SK-MEL-5 (cell line): ENCODE measurements at regions not wholly inside any gene's neighbourhood (a gene's known extent, or its start where the extent isn't known, plus 50 kb on each side); places are given as distances from the start of the nearest gene placed in this dataset.

Source experiments
- DNase-seq: peaks from one replicate; pipeline ENCODE4 v3.0.0-alpha.2; 2016; ENCODE audit warnings: low read depth, low spot score
- in situ Hi-C: cut with HindIII; loops from 2 replicates; pipeline ENCODE4 v1.10.0; 2016; ENCODE audit warnings: low sequenced_read_pairs, high pct_unique_total_duplicates, low pct_unique_long_range_greater_than_20kb

DNA sequence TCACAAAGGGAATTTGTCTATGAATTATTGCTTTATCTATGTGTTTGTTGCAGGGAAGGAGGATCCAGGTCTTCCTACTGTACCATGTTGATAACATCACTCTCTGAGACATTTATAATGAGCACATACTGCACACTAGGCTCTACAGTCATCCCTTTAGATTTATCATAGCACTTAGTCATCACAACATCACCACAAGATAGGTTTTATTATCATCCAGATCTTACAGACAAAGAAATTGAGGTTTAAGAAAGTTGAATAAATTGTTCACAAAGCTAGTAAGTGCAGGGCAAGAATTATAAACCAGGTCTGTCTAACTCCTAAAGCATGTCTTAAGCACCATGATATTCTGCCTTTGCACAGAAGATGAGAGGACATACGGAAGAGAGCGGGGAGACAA is 121.1 kb upstream of the ST6GALNAC5 start:
- DNase-seq: no peak
- in situ Hi-C loops: no loop called here

- in situ Hi-C loops: no loop called here
- no peak for DNase-seq
These were observed 112.5 kb upstream of the ST6GALNAC5 start for GRCh38 chr1:76754730-76755129.

GRCh38 chr1:76759171-76759860 is 108.0 kb upstream of the ST6GALNAC5 start:
- in situ Hi-C loops: no loop called here
- no peak for DNase-seq

DNA sequence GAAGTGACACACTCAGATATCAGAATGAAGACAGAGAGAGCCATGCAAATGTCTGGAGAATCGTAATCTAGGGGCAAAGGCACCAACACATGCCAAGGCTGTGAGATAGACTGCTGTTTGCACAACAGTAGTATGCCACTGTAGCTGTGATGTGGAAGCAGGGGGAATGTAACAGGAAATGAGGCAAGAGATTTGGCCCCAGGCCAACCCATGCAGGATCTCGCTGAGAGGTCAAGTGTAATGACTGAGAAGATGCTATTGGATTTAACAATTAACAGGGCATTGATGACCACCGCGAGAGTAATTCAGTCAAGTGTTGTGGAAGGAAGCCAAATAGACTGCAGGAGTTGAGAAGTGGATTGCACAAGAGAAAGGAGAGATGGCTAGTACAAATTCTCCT is 107.3 kb upstream of the ST6GALNAC5 start:
- in situ Hi-C loops: no loop called here
- peak; percentile 15 for DNase-seq

DNA sequence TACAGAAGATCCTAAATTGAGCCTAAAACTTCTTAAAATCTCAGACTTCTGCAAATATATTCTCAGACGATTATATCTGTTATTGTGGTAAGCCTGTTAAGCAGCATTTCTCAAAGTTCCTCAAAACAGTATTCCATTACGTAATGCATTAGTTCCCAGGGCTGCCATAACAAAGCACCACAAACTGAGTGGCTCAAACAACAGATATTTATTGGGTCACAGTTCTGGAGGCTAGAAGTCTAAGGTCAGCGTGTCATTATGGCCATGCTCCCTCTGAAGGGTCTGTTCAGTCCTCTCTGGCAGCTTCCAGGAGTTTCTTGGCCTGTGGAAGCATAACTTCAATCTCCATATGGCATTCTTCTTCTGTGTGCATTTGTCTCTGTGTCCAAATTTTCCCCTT is 103.5 kb upstream of the ST6GALNAC5 start:
- in situ Hi-C loops: no loop called here
- no peak for DNase-seq

- no peak for DNase-seq
- in situ Hi-C loops: no loop called here
These were observed 102.4 kb upstream of the ST6GALNAC5 start for GRCh38 chr1:76764638-76765454.

DNA sequence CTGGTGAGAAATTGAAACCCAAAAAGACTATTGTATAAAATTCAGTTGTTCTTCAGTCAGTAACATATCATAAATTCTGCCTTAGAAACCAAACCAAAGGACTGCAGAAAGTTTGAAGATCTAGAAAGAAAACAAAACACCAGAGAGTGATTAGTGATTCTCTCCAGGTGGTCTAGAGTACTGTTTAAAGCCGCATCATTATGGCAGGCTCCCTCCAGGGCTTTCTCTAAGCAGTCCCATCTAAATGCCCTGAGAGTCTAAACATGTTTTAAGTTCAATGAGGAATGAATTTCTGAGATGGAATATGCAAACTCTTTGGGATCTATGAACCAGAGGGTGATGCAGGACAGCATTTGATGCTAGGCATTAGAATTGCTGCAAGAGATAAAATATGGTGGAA is 100.9 kb upstream of the ST6GALNAC5 start:
- in situ Hi-C loops: no loop called here
- no peak for DNase-seq

GRCh38 chr1:76769911-76770310 is 97.4 kb upstream of the ST6GALNAC5 start:
- no peak for DNase-seq
- in situ Hi-C loops: no loop called here

- in situ Hi-C loops: no loop called here
These were observed 96.3 kb upstream of the ST6GALNAC5 start for GRCh38 chr1:76770979-76771378.

DNA sequence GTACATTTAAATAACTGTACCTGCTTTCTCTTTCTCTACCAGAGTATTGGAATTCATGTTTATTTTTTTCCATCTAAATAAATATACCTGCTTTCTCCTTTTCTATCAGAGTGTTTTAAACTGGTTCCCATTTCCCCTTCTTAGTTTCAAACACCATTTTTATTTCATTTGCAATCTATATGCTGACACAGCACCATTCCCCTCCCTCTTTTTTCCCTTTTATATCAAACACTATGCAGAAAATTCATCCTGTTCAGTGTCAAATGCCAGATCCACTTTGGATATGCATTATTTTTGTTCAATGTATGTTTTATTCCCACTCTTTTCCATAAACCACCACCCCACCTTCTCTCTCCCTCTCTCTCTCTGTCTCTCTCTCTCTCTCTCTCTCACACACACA is 85.8 kb upstream of the ST6GALNAC5 start:
- in situ Hi-C loops: no loop called here
- DNase-seq: no peak

More at GRCh38 chr1:76770979-76771378, 96.3 kb upstream of the ST6GALNAC5 start:
- no peak for DNase-seq

DNA sequence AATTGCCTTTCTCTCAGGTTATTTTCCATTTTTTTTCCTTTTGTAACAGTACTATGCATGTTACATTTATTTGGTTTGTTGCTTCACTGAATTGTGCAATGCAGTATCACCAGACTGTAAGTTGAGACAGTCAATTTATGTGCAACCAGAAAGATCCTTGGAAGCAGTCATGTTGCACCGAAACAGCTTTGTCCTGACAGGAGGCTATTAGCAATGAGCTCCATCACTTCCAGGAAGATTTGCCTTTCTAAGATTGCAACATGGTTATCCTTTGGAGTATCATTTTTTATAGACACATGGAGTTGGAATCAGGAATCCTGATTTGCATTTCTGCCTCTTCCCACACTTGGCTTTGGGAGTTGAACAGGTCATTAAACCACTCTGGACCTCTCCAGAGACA is 84.5 kb upstream of the ST6GALNAC5 start:
- in situ Hi-C loops: no loop called here
- no peak for DNase-seq

GRCh38 chr1:76784502-76784901 is 82.8 kb upstream of the ST6GALNAC5 start:
- in situ Hi-C loops: no loop called here

DNA sequence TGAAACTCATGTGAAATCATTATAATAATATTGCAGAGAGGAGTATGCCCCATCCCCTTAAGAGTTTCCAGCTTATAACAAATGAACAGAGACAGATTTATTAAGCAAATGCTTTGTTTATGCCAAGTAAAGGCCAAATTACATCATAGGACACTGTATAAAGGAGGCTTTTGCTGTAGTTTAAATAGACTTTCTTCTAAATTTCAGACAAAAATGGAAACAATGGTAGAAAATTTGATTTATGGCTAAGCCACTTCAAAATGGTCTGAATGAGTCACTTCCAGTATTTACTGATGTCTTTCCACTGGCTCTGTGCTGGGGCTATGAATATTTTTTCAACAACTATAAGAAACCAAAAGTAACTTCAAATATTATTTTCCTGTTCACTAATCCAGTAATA is 81.1 kb upstream of the ST6GALNAC5 start:
- DNase-seq: peak; percentile 35
- in situ Hi-C loops: no loop called here

More at GRCh38 chr1:76784502-76784901, 82.8 kb upstream of the ST6GALNAC5 start:
- no peak for DNase-seq

- in situ Hi-C loops: no loop called here
- DNase-seq: no peak
These were observed 73.7 kb upstream of the ST6GALNAC5 start for GRCh38 chr1:76793594-76793993.

- no peak for DNase-seq
- in situ Hi-C loops: no loop called here
These were observed 67.6 kb upstream of the ST6GALNAC5 start for GRCh38 chr1:76799700-76800099.

- in situ Hi-C loops: no loop called here
- no peak for DNase-seq
These were observed 65.2 kb upstream of the ST6GALNAC5 start for GRCh38 chr1:76802094-76802493.

DNA sequence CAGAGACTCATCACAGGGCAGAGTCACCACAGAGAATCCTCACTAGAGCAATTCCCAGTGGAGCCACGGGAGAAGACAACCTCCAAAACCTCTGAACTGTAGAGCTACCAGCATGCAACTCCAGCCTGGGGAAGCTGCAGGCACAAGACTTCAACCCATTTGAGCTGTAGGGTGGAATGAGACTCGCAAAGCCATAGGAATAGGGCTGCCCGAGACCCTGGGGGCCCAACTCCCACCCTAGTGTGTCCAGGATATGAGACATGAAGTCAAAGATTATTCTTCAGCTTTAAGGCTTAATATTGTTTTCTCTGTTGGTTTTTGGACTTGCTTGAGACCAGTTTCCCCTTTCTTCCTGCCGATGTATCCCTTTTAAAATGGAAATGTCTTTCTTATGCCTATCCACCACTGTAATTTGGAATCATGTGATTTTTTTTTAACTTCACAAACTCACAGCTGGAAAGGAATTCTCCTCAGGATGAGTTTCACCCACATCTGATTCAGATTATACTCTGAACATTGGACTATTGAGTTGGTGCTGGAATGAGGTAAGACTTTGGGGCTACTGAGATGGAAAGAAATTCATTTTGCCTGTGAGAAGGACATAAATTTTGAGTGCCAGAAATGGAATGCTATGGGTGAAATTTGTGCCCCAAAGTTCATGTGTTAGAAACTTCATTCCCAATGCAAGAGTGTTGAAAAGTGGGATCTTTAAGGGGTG is 59.6 kb upstream of the ST6GALNAC5 start:
- in situ Hi-C loops: no loop called here

More for the DNA sequence above, 59.6 kb upstream of the ST6GALNAC5 start:
- DNase-seq: no peak
